VCaP (cell line): ENCODE measurements at regions not wholly inside any gene's neighbourhood (a gene's known extent, or its start where the extent isn't known, plus 50 kb on each side); places are given as distances from the start of the nearest gene placed in this dataset.

Source experiments
- H3K27ac ChIP-seq: fragments of 450-650 bp; 2 replicates; pipeline ENCODE4 v1.5.1; 2017
- TF ChIP-seq, protein P1 (sequence below): fragments of 450-650 bp; conservative IDR thresholded peaks from 2 replicates; pipeline ENCODE4 v1.5.1; 2017; ENCODE audit warnings: mild to moderate bottlenecking, moderate library complexity

- H3K27ac ChIP-seq: no peak overlapping the region
- TF ChIP-seq, protein P1, sequence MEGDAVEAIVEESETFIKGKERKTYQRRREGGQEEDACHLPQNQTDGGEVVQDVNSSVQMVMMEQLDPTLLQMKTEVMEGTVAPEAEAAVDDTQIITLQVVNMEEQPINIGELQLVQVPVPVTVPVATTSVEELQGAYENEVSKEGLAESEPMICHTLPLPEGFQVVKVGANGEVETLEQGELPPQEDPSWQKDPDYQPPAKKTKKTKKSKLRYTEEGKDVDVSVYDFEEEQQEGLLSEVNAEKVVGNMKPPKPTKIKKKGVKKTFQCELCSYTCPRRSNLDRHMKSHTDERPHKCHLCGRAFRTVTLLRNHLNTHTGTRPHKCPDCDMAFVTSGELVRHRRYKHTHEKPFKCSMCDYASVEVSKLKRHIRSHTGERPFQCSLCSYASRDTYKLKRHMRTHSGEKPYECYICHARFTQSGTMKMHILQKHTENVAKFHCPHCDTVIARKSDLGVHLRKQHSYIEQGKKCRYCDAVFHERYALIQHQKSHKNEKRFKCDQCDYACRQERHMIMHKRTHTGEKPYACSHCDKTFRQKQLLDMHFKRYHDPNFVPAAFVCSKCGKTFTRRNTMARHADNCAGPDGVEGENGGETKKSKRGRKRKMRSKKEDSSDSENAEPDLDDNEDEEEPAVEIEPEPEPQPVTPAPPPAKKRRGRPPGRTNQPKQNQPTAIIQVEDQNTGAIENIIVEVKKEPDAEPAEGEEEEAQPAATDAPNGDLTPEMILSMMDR: no peak
Observed at GRCh38 chr5:89299998-89300397, 417.0 kb upstream of the MEF2C start.

GRCh38 chr5:89297066-89297465, 414.1 kb upstream of the MEF2C start:
- TF ChIP-seq, protein P1: no peak
- no peak overlapping the region for H3K27ac ChIP-seq

DNA sequence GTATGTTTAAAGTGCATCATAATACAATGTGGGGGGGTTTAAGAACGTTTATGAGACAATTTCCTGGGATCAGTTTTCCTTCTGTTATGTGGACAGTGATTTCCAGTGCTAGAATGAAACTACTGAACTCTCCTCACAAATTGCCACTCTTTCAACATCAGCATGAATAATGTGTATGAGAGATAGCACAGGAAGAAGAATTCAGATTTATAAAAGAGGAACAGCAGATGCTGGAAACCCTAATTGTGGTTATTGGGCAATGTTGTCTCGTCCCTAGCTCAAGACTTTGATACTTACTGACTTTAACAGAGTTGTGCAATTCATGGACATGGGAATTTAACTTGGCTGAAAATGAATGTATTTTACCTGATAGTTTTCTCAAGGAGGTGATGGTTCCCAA, 410.8 kb upstream of the MEF2C start:
- no peak overlapping the region for H3K27ac ChIP-seq
- TF ChIP-seq, protein P1: no peak

- TF ChIP-seq, protein P1: no peak
- no peak overlapping the region for H3K27ac ChIP-seq
Observed at GRCh38 chr5:89292487-89292886, 409.5 kb upstream of the MEF2C start.

GRCh38 chr5:89289604-89290003, 406.6 kb upstream of the MEF2C start:
- TF ChIP-seq, protein P1: no peak
- no peak overlapping the region for H3K27ac ChIP-seq

- TF ChIP-seq, protein P1: no peak
Observed at GRCh38 chr5:89287964-89288363, 405.0 kb upstream of the MEF2C start.

GRCh38 chr5:89286320-89286719, 403.3 kb upstream of the MEF2C start:
- TF ChIP-seq, protein P1: no peak

More at GRCh38 chr5:89287964-89288363, 405.0 kb upstream of the MEF2C start:
- H3K27ac ChIP-seq: no peak overlapping the region

More at GRCh38 chr5:89286320-89286719, 403.3 kb upstream of the MEF2C start:
- H3K27ac ChIP-seq: no peak overlapping the region
